NB4 (cell line): ENCODE measurements at regions not wholly inside any gene's neighbourhood (a gene's known extent, or its start where the extent isn't known, plus 50 kb on each side); places are given as distances from the start of the nearest gene placed in this dataset.

Experiments
- CTCF ChIP-seq: IDR thresholded peaks from one replicate; pipeline ENCODE4 v1.5.1; 2012; ENCODE audit warnings: low read depth, low read length
- MYC ChIP-seq: IDR thresholded peaks from 2 replicates; pipeline ENCODE4 v1.6.1; 2011; ENCODE audit warnings: low read depth, low read length
- POLR2A ChIP-seq: IDR thresholded peaks from 2 replicates; pipeline ENCODE4 v1.6.1; 2011; ENCODE audit warnings: mild to moderate bottlenecking; ENCODE audit not compliant: insufficient read length; ENCODE audit errors: extremely low read depth

- TF ChIP-seq MYC, result no peak
- no peak for TF ChIP-seq POLR2A
- no peak for TF ChIP-seq CTCF
Observed at GRCh38 chr11:67795746-67796145, 121.3 kb upstream of the ALDH3B2 start.
